PFSK-1 (cell line): ENCODE measurements at regions not wholly inside any gene's neighbourhood (a gene's known extent, or its start where the extent isn't known, plus 50 kb on each side); places are given as distances from the start of the nearest gene placed in this dataset.

Experiments used
- POLR2AphosphoS5 ChIP-seq: IDR thresholded peaks from 2 replicates; pipeline ENCODE4 v1.6.1; 2012; ENCODE audit warnings: low read depth, mild to moderate bottlenecking, control low read depth, low read length, moderate library complexity
- REST ChIP-seq, 2 experiments: IDR thresholded peaks; 2 replicates each; pipeline versions ENCODE4 v1.6.1 to v1.8.0; 2011 to 2012; ENCODE audit warnings: low read depth in 2 of 2, low read length in 2 of 2, control low read depth in 1 of 2, inconsistent platforms in 1 of 2, mild to moderate bottlenecking in 1 of 2, moderate library complexity in 1 of 2; ENCODE audit not compliant: insufficient read depth in 1 of 2
- SIN3A ChIP-seq: IDR thresholded peaks from 2 replicates; pipeline ENCODE4 v1.6.1; 2012; ENCODE audit warnings: mild to moderate bottlenecking, low read length, moderate library complexity, borderline replicate concordance; ENCODE audit not compliant: insufficient read depth

- TF ChIP-seq POLR2AphosphoS5 (no peak), REST (IDR thresholded peaks at IDR 0.05; ENCODE audit: insufficient read depth in 1 of 2, low read depth in 2 of 2, low read length in 2 of 2) (no peak), SIN3A (no peak)
Observed at GRCh38 chr2:150159300-150159699, 328.2 kb downstream of the RND3 start.
